K562 (cell line): ENCODE measurements at regions not wholly inside any gene's neighbourhood (a gene's known extent, or its start where the extent isn't known, plus 50 kb on each side); places are given as distances from the start of the nearest gene placed in this dataset.

Source experiments
- CTCF ChIP-seq, 3 experiments: IDR thresholded peaks in 2 of 3; conservative IDR thresholded peaks in 1 of 3; 2 replicates each; pipeline ENCODE4 v1.5.1; 2011 to 2012; ENCODE audit warnings: low read length in 3 of 3, mild to moderate bottlenecking in 3 of 3, control low read depth in 2 of 3, improper control_type of control experiment in 1 of 3, inconsistent platforms in 1 of 3, low read depth in 1 of 3, mixed read lengths in 1 of 3, moderate library complexity in 1 of 3; ENCODE audit not compliant: insufficient read depth in 2 of 3
- E2F4 ChIP-seq: sonication (generic); formaldehyde crosslinking; IDR thresholded peaks from 2 replicates; pipeline ENCODE4 v1.8.0; 2022; ENCODE audit warnings: mild to moderate bottlenecking, low read depth, missing genetic modification reagents
- ETV6 ChIP-seq, 3 experiments: fragments of 150-350 bp in 1 of 3; sonication (generic) in 1 of 3; formaldehyde crosslinking in 1 of 3; IDR thresholded peaks; 2 replicates each; pipeline versions ENCODE4 v1.6.1 to v1.8.0; 2014 to 2022; ENCODE audit warnings: borderline replicate concordance in 2 of 3, low read depth in 2 of 3, antibody characterized with exemption in 1 of 3, low read length in 1 of 3, mild to moderate bottlenecking in 1 of 3, missing genetic modification reagents in 1 of 3
- MXI1 ChIP-seq: IDR thresholded peaks from 2 replicates; pipeline ENCODE4 v1.6.1; 2011; ENCODE audit warnings: low read depth, mild to moderate bottlenecking, improper control_type of control experiment, low read length
- NFIC ChIP-seq: fragments of 450-650 bp; IDR thresholded peaks from 2 replicates; pipeline ENCODE4 v1.6.1; 2017; ENCODE audit warnings: mild to moderate bottlenecking, inconsistent platforms
- POLR2A ChIP-seq: fragments of 450-650 bp; conservative IDR thresholded peaks from 2 replicates; pipeline ENCODE4 v1.6.1; 2016
- SMARCC2 ChIP-seq: fragments of 450-650 bp; IDR thresholded peaks from 2 replicates; pipeline ENCODE4 v1.6.1; 2017; ENCODE audit warnings: antibody characterized with exemption, moderate library complexity, mild to moderate bottlenecking, low read depth
- SREBF1 ChIP-seq: fragments of 150-350 bp; IDR thresholded peaks from 2 replicates; pipeline ENCODE4 v1.6.1; 2014; ENCODE audit warnings: antibody characterized with exemption, low read depth, low read length, borderline replicate concordance
- ZBTB49 ChIP-seq: sonication (generic); formaldehyde crosslinking; IDR thresholded peaks from 2 replicates; pipeline ENCODE4 v1.8.0; 2022; ENCODE audit warnings: missing genetic modification reagents, mild to moderate bottlenecking, borderline replicate concordance
- ZNF24 ChIP-seq: fragments of 450-650 bp; IDR thresholded peaks from 2 replicates; pipeline ENCODE4 v1.6.1; 2016
- ZNF699 ChIP-seq: fragments of 250-450 bp; sonication (Bioruptor Pico); IDR thresholded peaks from 2 replicates; pipeline ENCODE4 v1.8.0; 2021; ENCODE audit warnings: mild to moderate bottlenecking, moderate library complexity; ENCODE audit not compliant: insufficient replicate concordance

GRCh38 chr22:33144721-33145120 lies 86.5 kb upstream of the SYN3 start:
- TF ChIP-seq ETV6 (IDR thresholded peaks at IDR 0.05; ENCODE audit: borderline replicate concordance in 1 of 2, low read depth in 2 of 2, low read length in 1 of 2): no peak
- TF ChIP-seq ETV6 (CRISPR knock-in tag; IDR thresholded peaks at IDR 0.05; ENCODE audit: borderline replicate concordance): no peak
- TF ChIP-seq SMARCC2: no peak
- no peak for TF ChIP-seq ZNF24
- no peak for TF ChIP-seq SREBF1
- no peak for TF ChIP-seq POLR2A
- no peak for TF ChIP-seq MXI1
- no peak for TF ChIP-seq E2F4 (CRISPR knock-in tag)
- TF ChIP-seq ZBTB49 (CRISPR knock-in tag): no peak
- TF ChIP-seq NFIC: no peak
- no peak for TF ChIP-seq CTCF (IDR thresholded peaks at IDR 0.05 in 2 of 3, conservative IDR thresholded peaks at IDR 0.05 in 1 of 3; ENCODE audit: insufficient read depth in 2 of 3, low read depth in 1 of 3, low read length in 3 of 3)
- TF ChIP-seq ZNF699 (CRISPR knock-in tag): no peak
